ENCODE measurements at regions not wholly inside any gene's neighbourhood (a gene's known extent, or its start where the extent isn't known, plus 50 kb on each side); places are given as distances from the start of the nearest gene placed in this dataset.

- Histone ChIP-seq H3K27me3 (ENCODE audit: low read depth, low read length) (no peaks in the 10 kb centered on the region), H2AFZ (ENCODE audit: low read depth, low read length) (no peak overlapping the region), H3K9ac (ENCODE audit: low read length) (no peak overlapping the region), H3K36me3 (replicated peaks; ENCODE audit: low read depth, low read length) (no peaks in the 10 kb centered on the region), H3K4me2 (ENCODE audit: low read length) (no peak overlapping the region), H4K20me1 (ENCODE audit: insufficient read depth, low read length) (no peaks in the 10 kb centered on the region), H3K4me3 (ENCODE audit: low read length) (no peak overlapping the region), H3K27ac (ENCODE audit: low read length) (no peak overlapping the region), H3K79me2 (ENCODE audit: low read length) (no peaks in the 10 kb centered on the region), H3K4me1 (ENCODE audit: low read length) (no peaks in the 10 kb centered on the region), H3K9me3 (ENCODE audit: insufficient read depth, low read length) (no peaks in the 10 kb centered on the region)
- no peak for TF ChIP-seq CTCF (IDR thresholded peaks at IDR 0.05; ENCODE audit: low read depth, low read length)
- no peak for TF ChIP-seq EZH2phosphoT487 (IDR thresholded peaks at IDR 0.05; ENCODE audit: low read depth)
These were observed 966.9 kb upstream of the NR2F2 start for GRCh38 chr15:95363646-95364045.

GRCh38 chr15:95365511-95366107, 964.9 kb upstream of the NR2F2 start:
- no peaks in the 10 kb centered on the region for H4K20me1 ChIP-seq (ENCODE audit: insufficient read depth, low read length)
- H3K9me3 ChIP-seq (ENCODE audit: insufficient read depth, low read length), result no peaks in the 10 kb centered on the region
- H3K4me3 ChIP-seq (ENCODE audit: low read length), result no peak overlapping the region
- H3K4me2 ChIP-seq (ENCODE audit: low read length), result no peak overlapping the region
- no peaks in the 10 kb centered on the region for H3K36me3 ChIP-seq (replicated peaks; ENCODE audit: low read depth, low read length)
- no peak overlapping the region for H3K27ac ChIP-seq (ENCODE audit: low read length)
- H3K4me1 ChIP-seq (ENCODE audit: low read length), result no peaks in the 10 kb centered on the region
- H3K79me2 ChIP-seq (ENCODE audit: low read length), result no peaks in the 10 kb centered on the region
- H3K27me3 ChIP-seq (ENCODE audit: low read depth, low read length), result no peaks in the 10 kb centered on the region
- no peak overlapping the region for H3K9ac ChIP-seq (ENCODE audit: low read length)
- H2AFZ ChIP-seq (ENCODE audit: low read depth, low read length), result no peak overlapping the region
- TF ChIP-seq CTCF (IDR thresholded peaks at IDR 0.05; ENCODE audit: low read depth, low read length), result no peak
- TF ChIP-seq EZH2phosphoT487 (IDR thresholded peaks at IDR 0.05; ENCODE audit: low read depth), result no peak

- Histone ChIP-seq H3K27ac (ENCODE audit: low read length) (no peak overlapping the region), H3K36me3 (replicated peaks; ENCODE audit: low read depth, low read length) (no peaks in the 10 kb centered on the region), H3K4me2 (ENCODE audit: low read length) (no peak overlapping the region), H2AFZ (ENCODE audit: low read depth, low read length) (no peak overlapping the region), H3K9me3 (ENCODE audit: insufficient read depth, low read length) (no peaks in the 10 kb centered on the region), H3K79me2 (ENCODE audit: low read length) (no peaks in the 10 kb centered on the region), H3K4me3 (ENCODE audit: low read length) (no peak overlapping the region), H3K27me3 (ENCODE audit: low read depth, low read length) (no peaks in the 10 kb centered on the region), H3K9ac (ENCODE audit: low read length) (no peak overlapping the region), H3K4me1 (ENCODE audit: low read length) (no peaks in the 10 kb centered on the region), H4K20me1 (ENCODE audit: insufficient read depth, low read length) (no peaks in the 10 kb centered on the region)
- TF ChIP-seq EZH2phosphoT487 (IDR thresholded peaks at IDR 0.05; ENCODE audit: low read depth) (no peak), CTCF (IDR thresholded peaks at IDR 0.05; ENCODE audit: low read depth, low read length) (no peak)
These were observed 962.3 kb upstream of the NR2F2 start for GRCh38 chr15:95368191-95368590.

GRCh38 chr15:95368755-95369601, 961.5 kb upstream of the NR2F2 start:
- TF ChIP-seq CTCF (IDR thresholded peaks at IDR 0.05; ENCODE audit: low read depth, low read length) (no peak), EZH2phosphoT487 (IDR thresholded peaks at IDR 0.05; ENCODE audit: low read depth) (no peak)
- no peaks in the 10 kb centered on the region for H3K27me3 ChIP-seq (ENCODE audit: low read depth, low read length)
- H2AFZ ChIP-seq (ENCODE audit: low read depth, low read length), result no peak overlapping the region
- H3K4me3 ChIP-seq (ENCODE audit: low read length), result no peak overlapping the region
- H3K9ac ChIP-seq (ENCODE audit: low read length), result no peak overlapping the region
- H3K27ac ChIP-seq (ENCODE audit: low read length), result no peak overlapping the region
- H3K9me3 ChIP-seq (ENCODE audit: insufficient read depth, low read length), result no peaks in the 10 kb centered on the region
- H3K79me2 ChIP-seq (ENCODE audit: low read length), result no peaks in the 10 kb centered on the region
- H3K4me2 ChIP-seq (ENCODE audit: low read length), result no peak overlapping the region
- H3K4me1 ChIP-seq (ENCODE audit: low read length), result no peaks in the 10 kb centered on the region
- H3K36me3 ChIP-seq (replicated peaks; ENCODE audit: low read depth, low read length), result no peaks in the 10 kb centered on the region
- no peaks in the 10 kb centered on the region for H4K20me1 ChIP-seq (ENCODE audit: insufficient read depth, low read length)

Measured in OCI-LY3 (cell line).